BLaER1 (cell line): ENCODE measurements at regions not wholly inside any gene's neighbourhood (a gene's known extent, or its start where the extent isn't known, plus 50 kb on each side); places are given as distances from the start of the nearest gene placed in this dataset.

Experiments
- H3K27ac ChIP-seq: shearing (Covaris generic); formaldehyde crosslinking; 2 replicates; pipeline ENCODE4 v1.8.1; 2022
- H3K27me3 ChIP-seq: shearing (Covaris generic); formaldehyde crosslinking; 2 replicates; pipeline ENCODE4 v1.8.1; 2022
- H3K36me3 ChIP-seq: shearing (Covaris generic); formaldehyde crosslinking; 2 replicates; pipeline ENCODE4 v1.8.1; 2022
- H3K4me1 ChIP-seq: shearing (Covaris generic); formaldehyde crosslinking; 2 replicates; pipeline ENCODE4 v1.8.1; 2022
- H3K4me2 ChIP-seq: shearing (Covaris generic); formaldehyde crosslinking; 2 replicates; pipeline ENCODE4 v1.8.1; 2022
- H3K4me3 ChIP-seq: shearing (Covaris generic); formaldehyde crosslinking; 2 replicates; pipeline ENCODE4 v1.8.1; 2022
- H3K9ac ChIP-seq: shearing (Covaris generic); formaldehyde crosslinking; 2 replicates; pipeline ENCODE4 v1.8.1; 2022
- H3K9me3 ChIP-seq: shearing (Covaris generic); formaldehyde crosslinking; 2 replicates; pipeline ENCODE4 v1.8.1; 2022
- H4K20me1 ChIP-seq: shearing (Covaris generic); formaldehyde crosslinking; 2 replicates; pipeline ENCODE4 v1.8.1; 2022
- Cebpa-rat ChIP-seq: shearing (Covaris generic); IDR thresholded peaks from 2 replicates; pipeline ENCODE4 v1.8.1; 2022

DNA sequence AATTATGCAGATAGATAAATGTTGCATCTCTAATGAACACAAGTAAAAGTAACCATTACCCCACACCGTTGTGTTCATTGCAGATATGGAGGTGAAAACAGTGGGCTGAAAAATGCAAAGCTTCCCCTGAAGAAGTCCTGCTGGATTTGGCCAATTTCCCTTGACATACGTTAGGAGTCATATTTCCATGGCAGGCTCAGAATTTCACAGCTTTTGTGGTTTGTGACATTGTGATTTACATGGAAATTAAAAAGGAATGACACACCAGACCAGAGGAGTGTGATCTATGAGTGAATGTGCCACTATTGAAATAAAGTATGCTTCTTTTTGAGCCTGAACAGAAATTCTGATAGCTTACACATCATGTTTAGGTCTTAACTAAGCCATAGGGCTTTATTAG, 221.1 kb upstream of the TMTC4 start:
- TF ChIP-seq Cebpa-rat = no peak
- H3K9me3 ChIP-seq = no peaks in the 10 kb centered on the region
- no peak overlapping the region for H3K4me2 ChIP-seq
- no peaks in the 10 kb centered on the region; the same call in 1 of the 2 replicates for H3K27me3 ChIP-seq
- H3K27ac ChIP-seq = no peak overlapping the region
- H3K36me3 ChIP-seq = no peaks in the 10 kb centered on the region
- H3K9ac ChIP-seq = no peak overlapping the region
- H3K4me1 ChIP-seq = no peaks in the 10 kb centered on the region
- no peak overlapping the region for H3K4me3 ChIP-seq
- no peaks in the 10 kb centered on the region for H4K20me1 ChIP-seq

- no peak overlapping the region for H3K27ac ChIP-seq
- H4K20me1 ChIP-seq = no peaks in the 10 kb centered on the region
- TF ChIP-seq Cebpa-rat = no peak
Measured at GRCh38 chr13:100892981-100893380, 218.4 kb upstream of the TMTC4 start.

GRCh38 chr13:100890645-100891044, 216.1 kb upstream of the TMTC4 start:
- H3K36me3 ChIP-seq = no peaks in the 10 kb centered on the region
- H3K9me3 ChIP-seq = no peaks in the 10 kb centered on the region
- no peaks in the 10 kb centered on the region for H3K27me3 ChIP-seq
- H3K27ac ChIP-seq = no peak overlapping the region
- no peak overlapping the region for H3K4me3 ChIP-seq
- H3K9ac ChIP-seq = no peak overlapping the region
- H4K20me1 ChIP-seq = no peaks in the 10 kb centered on the region
- no peak overlapping the region for H3K4me2 ChIP-seq
- no peaks in the 10 kb centered on the region for H3K4me1 ChIP-seq
- TF ChIP-seq Cebpa-rat = no peak

More at GRCh38 chr13:100892981-100893380, 218.4 kb upstream of the TMTC4 start:
- Histone ChIP-seq H3K27me3 (no peaks in the 10 kb centered on the region; the same call in 1 of the 2 replicates), H3K9ac (no peak overlapping the region), H3K4me3 (no peak overlapping the region), H3K4me2 (no peak overlapping the region), H3K4me1 (no peaks in the 10 kb centered on the region), H3K9me3 (no peaks in the 10 kb centered on the region), H3K36me3 (no peaks in the 10 kb centered on the region)

- Histone ChIP-seq H3K4me1 (no peaks in the 10 kb centered on the region), H3K9ac (no peak overlapping the region), H3K4me2 (no peak overlapping the region), H4K20me1 (no peaks in the 10 kb centered on the region), H3K9me3 (no peaks in the 10 kb centered on the region), H3K27ac (no peak overlapping the region), H3K36me3 (no peaks in the 10 kb centered on the region), H3K4me3 (no peak overlapping the region), H3K27me3 (no peaks in the 10 kb centered on the region)
- no peak for TF ChIP-seq Cebpa-rat
Measured at GRCh38 chr13:100887729-100888151, 213.1 kb upstream of the TMTC4 start.

DNA sequence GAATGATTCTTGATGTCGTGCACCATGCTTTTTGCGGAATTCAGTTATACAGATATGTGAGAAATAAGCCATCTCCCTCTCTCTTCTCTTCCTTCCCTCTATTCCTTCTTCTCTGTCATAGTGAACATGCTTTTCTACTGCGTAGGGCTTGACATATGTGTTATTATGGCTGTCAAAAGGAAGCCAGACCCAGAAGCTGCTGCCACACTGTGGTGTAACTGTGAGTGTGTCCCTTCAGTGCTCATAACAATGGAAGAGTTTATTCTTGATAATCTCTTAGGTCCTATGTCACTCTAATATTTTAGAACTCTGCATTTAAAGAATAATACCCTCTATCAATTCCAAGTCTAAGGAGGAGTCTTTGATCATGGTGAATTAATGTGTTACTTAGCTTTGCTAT, 208.9 kb upstream of the TMTC4 start:
- no peaks in the 10 kb centered on the region for H3K36me3 ChIP-seq
- no peak overlapping the region for H3K9ac ChIP-seq
- TF ChIP-seq Cebpa-rat = no peak
- no peak overlapping the region for H3K27ac ChIP-seq
- H3K4me2 ChIP-seq = no peak overlapping the region
- no peaks in the 10 kb centered on the region for H3K4me1 ChIP-seq
- no peaks in the 10 kb centered on the region for H4K20me1 ChIP-seq
- no peaks in the 10 kb centered on the region for H3K9me3 ChIP-seq
- no peak overlapping the region for H3K4me3 ChIP-seq
- H3K27me3 ChIP-seq = no peaks in the 10 kb centered on the region

DNA sequence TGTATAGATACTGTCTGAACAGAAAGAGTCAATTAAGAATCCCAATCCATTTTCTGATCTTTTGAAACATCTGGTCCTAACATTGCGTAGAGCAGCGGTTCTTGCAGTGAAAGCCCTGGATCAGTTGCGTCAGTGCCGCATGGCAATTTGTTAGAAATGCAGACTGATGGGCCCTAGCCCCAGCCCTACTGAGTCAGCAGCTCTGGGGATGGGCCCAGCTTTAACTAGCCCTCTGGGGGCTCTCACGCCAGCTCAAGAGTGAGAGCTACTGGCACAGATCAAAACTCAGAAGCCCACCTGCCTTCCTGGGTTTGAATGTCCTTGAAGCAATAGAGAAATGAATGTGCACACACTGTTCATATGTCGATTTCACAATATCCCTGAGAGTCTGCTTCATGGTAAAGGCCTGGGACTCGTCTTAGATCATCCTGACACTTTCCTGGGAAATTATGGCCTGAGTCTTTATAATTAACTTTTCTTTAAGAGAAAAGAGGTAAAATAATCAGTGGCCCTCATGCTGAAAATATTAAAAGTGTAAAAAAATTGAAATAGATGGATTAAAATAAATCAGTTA, 206.8 kb upstream of the TMTC4 start:
- H4K20me1 ChIP-seq = no peaks in the 10 kb centered on the region
- no peaks in the 10 kb centered on the region for H3K36me3 ChIP-seq
- TF ChIP-seq Cebpa-rat = 0 out of 2 replicates have a peak, but pooled peaks have one; percentile 17
- H3K27ac ChIP-seq = no peak overlapping the region
- H3K4me3 ChIP-seq = no peak overlapping the region
- no peak overlapping the region for H3K4me2 ChIP-seq
- no peak overlapping the region for H3K9ac ChIP-seq
- H3K4me1 ChIP-seq = no peaks in the 10 kb centered on the region
- H3K27me3 ChIP-seq = no peaks in the 10 kb centered on the region
- 0 out of 2 replicates have a peak, but pooled peaks cover under 1% of the 10 kb centered on the region for H3K9me3 ChIP-seq

GRCh38 chr13:100880166-100880565, 205.6 kb upstream of the TMTC4 start:
- Histone ChIP-seq H3K4me2 (no peak overlapping the region), H3K36me3 (no peaks in the 10 kb centered on the region), H3K9ac (no peak overlapping the region), H3K27ac (no peak overlapping the region), H3K4me3 (no peak overlapping the region), H3K27me3 (no peaks in the 10 kb centered on the region), H3K4me1 (no peaks in the 10 kb centered on the region), H3K9me3 (peaks cover 7% of the 10 kb centered on the region), H4K20me1 (no peaks in the 10 kb centered on the region)
- TF ChIP-seq Cebpa-rat = no peak

DNA sequence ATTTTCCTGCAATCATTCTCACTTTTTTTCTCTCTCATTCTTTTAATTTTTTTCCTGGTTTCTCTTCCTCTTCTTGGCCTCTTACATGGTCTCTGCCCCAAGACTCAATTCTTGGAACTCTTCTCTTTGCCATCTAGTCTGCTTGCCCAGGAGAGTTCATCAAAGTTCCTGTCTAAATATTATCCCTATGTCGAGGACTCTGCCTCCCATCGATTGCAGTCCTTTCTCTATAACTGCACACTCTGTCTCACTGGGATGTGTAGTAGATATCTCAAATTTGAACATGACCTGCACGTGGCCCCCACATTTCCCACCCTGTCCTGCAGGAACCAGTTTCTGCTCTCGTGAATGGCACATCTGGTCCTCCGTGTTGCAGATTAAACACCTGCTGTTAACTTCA, 204.7 kb upstream of the TMTC4 start:
- TF ChIP-seq Cebpa-rat = no peak
- H3K4me2 ChIP-seq = no peak overlapping the region

GRCh38 chr13:100876044-100876403, 201.4 kb upstream of the TMTC4 start:
- no peaks in the 10 kb centered on the region for H3K36me3 ChIP-seq
- no peak overlapping the region for H3K4me3 ChIP-seq
- no peak overlapping the region for H3K4me2 ChIP-seq
- no peak overlapping the region for H3K27ac ChIP-seq
- no peaks in the 10 kb centered on the region for H3K4me1 ChIP-seq
- H3K27me3 ChIP-seq = no peaks in the 10 kb centered on the region
- no peak for TF ChIP-seq Cebpa-rat
- no peaks in the 10 kb centered on the region for H4K20me1 ChIP-seq
- no peak overlapping the region for H3K9ac ChIP-seq
- H3K9me3 ChIP-seq = peaks cover 7% of the 10 kb centered on the region

More for the DNA sequence above, 204.7 kb upstream of the TMTC4 start:
- peaks cover 7% of the 10 kb centered on the region for H3K9me3 ChIP-seq
- no peak overlapping the region for H3K4me3 ChIP-seq
- H3K36me3 ChIP-seq = no peaks in the 10 kb centered on the region
- no peaks in the 10 kb centered on the region for H3K27me3 ChIP-seq
- no peak overlapping the region for H3K9ac ChIP-seq
- no peaks in the 10 kb centered on the region for H4K20me1 ChIP-seq
- H3K27ac ChIP-seq = no peak overlapping the region
- H3K4me1 ChIP-seq = no peaks in the 10 kb centered on the region

DNA sequence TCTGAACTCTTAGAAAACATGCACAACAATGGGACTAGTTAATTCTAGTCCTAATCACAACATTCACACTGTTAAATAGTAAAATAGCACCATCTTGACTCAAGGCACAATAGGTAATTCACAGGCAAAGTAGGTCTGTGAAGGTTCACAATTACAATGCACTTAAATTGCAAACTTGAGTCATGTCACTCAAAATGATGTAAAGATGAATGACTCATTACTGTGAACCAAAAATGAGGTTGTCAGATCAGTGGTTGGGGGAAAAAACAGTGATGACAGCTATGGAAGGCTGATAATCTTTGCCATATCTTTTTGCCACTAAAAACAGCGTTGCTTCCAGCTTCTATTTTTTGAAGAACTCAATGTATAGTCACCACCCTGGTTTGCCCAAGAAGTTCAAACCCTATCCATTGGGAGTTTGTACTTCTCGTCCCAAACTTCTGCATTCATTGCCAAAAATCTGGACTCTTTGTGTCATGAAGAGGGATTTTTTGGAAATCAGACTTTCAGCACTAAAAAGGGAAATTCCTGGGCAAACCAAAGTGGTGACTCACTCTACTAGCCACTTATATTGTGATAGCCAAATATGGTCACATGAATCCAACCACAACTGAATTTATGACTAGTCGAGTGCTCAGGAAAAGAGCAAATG, 200.9 kb upstream of the TMTC4 start:
- Histone ChIP-seq H3K9ac (no peak overlapping the region), H3K36me3 (no peaks in the 10 kb centered on the region), H3K27me3 (no peaks in the 10 kb centered on the region), H3K27ac (no peak overlapping the region), H3K4me3 (no peak overlapping the region), H3K4me2 (no peak overlapping the region), H4K20me1 (no peaks in the 10 kb centered on the region), H3K9me3 (peaks cover 7% of the 10 kb centered on the region), H3K4me1 (no peaks in the 10 kb centered on the region)
- no peak for TF ChIP-seq Cebpa-rat
